SKM-1 (cell line): ENCODE measurements at regions not wholly inside any gene's neighbourhood (a gene's known extent, or its start where the extent isn't known, plus 50 kb on each side); places are given as distances from the start of the nearest gene placed in this dataset.
A peak's percentile ranks its signal among the peaks of the same experiment; 100 is the strongest.
"Not testable (repeated sequence)": the region's sequence is repeated elsewhere in the genome, so short reads cannot be mapped to it uniquely, and the experiment has no call there.

Experiments
- DNase-seq: peaks from one replicate; lab custom pipeline; 2025; ENCODE audit not compliant: unreplicated experiment; lab: John Stamatoyannopoulos, UW

GRCh38 chr18:54433368-54433767 lies 75.7 kb downstream of the C18orf54 start:
- DNase-seq: no peak

GRCh38 chr18:54433857-54434256 lies 76.2 kb downstream of the C18orf54 start:
- DNase-seq: no peak

- no peak for DNase-seq
Measured at GRCh38 chr18:54434453-54434852, 76.7 kb downstream of the C18orf54 start.

- no peak for DNase-seq
Measured at GRCh38 chr18:54436501-54436900, 78.8 kb downstream of the C18orf54 start.

GRCh38 chr18:54440292-54440691 lies 82.6 kb downstream of the C18orf54 start:
- DNase-seq: no peak

GRCh38 chr18:54444319-54444914 lies 86.7 kb downstream of the C18orf54 start:
- peak; percentile 20 for DNase-seq

GRCh38 chr18:54453996-54454395 lies 96.3 kb downstream of the C18orf54 start:
- no peak for DNase-seq

GRCh38 chr18:54465502-54465901 lies 107.8 kb downstream of the C18orf54 start:
- no peak for DNase-seq

GRCh38 chr18:54466248-54467005 lies 108.7 kb downstream of the C18orf54 start:
- no peak for DNase-seq

- no peak for DNase-seq
Measured at GRCh38 chr18:54479365-54479764, 111.7 kb upstream of the DYNAP start.

GRCh38 chr18:54480616-54481015 lies 110.4 kb upstream of the DYNAP start:
- no peak for DNase-seq

- not testable (repeated sequence) for DNase-seq
Measured at GRCh38 chr18:54502451-54502850, 88.6 kb upstream of the DYNAP start.

GRCh38 chr18:54503131-54503894 lies 87.7 kb upstream of the DYNAP start:
- no peak for DNase-seq

GRCh38 chr18:54506516-54507261 lies 84.4 kb upstream of the DYNAP start:
- no peak for DNase-seq

- no peak for DNase-seq
Measured at GRCh38 chr18:54509793-54510192, 81.3 kb upstream of the DYNAP start.

- DNase-seq: no peak
Measured at GRCh38 chr18:54515149-54515548, 75.9 kb upstream of the DYNAP start.

GRCh38 chr18:54517521-54517920 lies 73.5 kb upstream of the DYNAP start:
- no peak for DNase-seq

- DNase-seq: no peak
Measured at GRCh38 chr18:54521846-54522245, 69.2 kb upstream of the DYNAP start.

- no peak for DNase-seq
Measured at GRCh38 chr18:54528942-54529376, 62.1 kb upstream of the DYNAP start.

GRCh38 chr18:54529444-54529843 lies 61.6 kb upstream of the DYNAP start:
- DNase-seq: no peak

GRCh38 chr18:54530285-54530684 lies 60.8 kb upstream of the DYNAP start:
- no peak for DNase-seq
